Fibroblast of skin of left quadriceps (primary cell): ENCODE measurements at regions not wholly inside any gene's neighbourhood (a gene's known extent, or its start where the extent isn't known, plus 50 kb on each side); places are given as distances from the start of the nearest gene placed in this dataset.
"Not testable (repeated sequence)": the region's sequence is repeated elsewhere in the genome, so short reads cannot be mapped to it uniquely, and the experiment has no call there.

Experiments used
- DNase-seq, 2 experiments: peaks; one replicate each; pipeline ENCODE4 v3.0.0-alpha.2; 2013; ENCODE audit warnings: low read depth in 2 of 2

- no peak for DNase-seq
Measured at GRCh38 chr18:66005831-66006588, 255.2 kb downstream of the CDH7 start.

- not testable (repeated sequence) for DNase-seq
Measured at GRCh38 chr18:65998971-65999700, 248.3 kb downstream of the CDH7 start.

- DNase-seq = no peak
Measured at GRCh38 chr18:65995206-65995605, 244.4 kb downstream of the CDH7 start.

GRCh38 chr18:65994302-65994701, 243.5 kb downstream of the CDH7 start:
- no peak for DNase-seq

- DNase-seq = no peak
Measured at GRCh38 chr18:65990944-65991708, 240.3 kb downstream of the CDH7 start.

GRCh38 chr18:65990174-65990690, 239.4 kb downstream of the CDH7 start:
- DNase-seq = no peak

GRCh38 chr18:65988972-65989371, 238.2 kb downstream of the CDH7 start:
- DNase-seq = no peak

- DNase-seq = no peak
Measured at GRCh38 chr18:65988386-65988785, 237.6 kb downstream of the CDH7 start.

- DNase-seq = no peak
Measured at GRCh38 chr18:65983750-65984149, 232.9 kb downstream of the CDH7 start.

GRCh38 chr18:65975536-65975935, 224.7 kb downstream of the CDH7 start:
- DNase-seq = no peak

- no peak for DNase-seq
Measured at GRCh38 chr18:65974758-65975157, 223.9 kb downstream of the CDH7 start.

GRCh38 chr18:65968239-65969004, 217.6 kb downstream of the CDH7 start:
- DNase-seq = no peak

GRCh38 chr18:65955747-65956146, 204.9 kb downstream of the CDH7 start:
- no peak for DNase-seq

- no peak for DNase-seq
Measured at GRCh38 chr18:65954372-65954771, 203.6 kb downstream of the CDH7 start.

- DNase-seq = no peak
Measured at GRCh38 chr18:65946777-65947176, 196.0 kb downstream of the CDH7 start.

GRCh38 chr18:65943268-65943667, 192.5 kb downstream of the CDH7 start:
- DNase-seq = no peak

GRCh38 chr18:65942854-65943253, 192.0 kb downstream of the CDH7 start:
- no peak for DNase-seq

- no peak for DNase-seq
Measured at GRCh38 chr18:65942104-65942503, 191.3 kb downstream of the CDH7 start.

GRCh38 chr18:65941482-65941881, 190.7 kb downstream of the CDH7 start:
- DNase-seq = no peak
